ENCODE measurements at regions not wholly inside any gene's neighbourhood (a gene's known extent, or its start where the extent isn't known, plus 50 kb on each side); places are given as distances from the start of the nearest gene placed in this dataset.

DNA sequence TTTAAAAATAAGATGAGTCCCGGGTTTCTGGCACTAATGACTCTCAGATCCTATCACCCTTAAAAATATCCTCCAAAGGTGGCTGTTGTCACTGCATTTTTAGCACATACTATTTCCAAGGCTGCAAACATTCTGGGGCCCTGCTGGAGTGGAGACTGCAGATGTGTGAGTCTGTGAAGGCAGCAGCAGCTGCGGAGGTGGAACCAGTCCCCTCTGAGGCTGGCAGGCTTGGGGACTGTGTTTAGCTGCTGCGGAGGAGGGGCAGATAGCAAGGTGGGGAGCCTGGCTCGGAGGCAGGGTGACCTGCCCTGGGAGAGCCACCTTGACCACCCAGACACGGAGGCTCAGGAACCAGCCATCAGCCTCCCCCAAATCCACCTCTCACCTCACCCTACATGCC is 77.0 kb downstream of the C5orf15 start:
- Histone ChIP-seq H3K27ac (ENCODE audit: low read depth, low read length, poor library complexity, severe bottlenecking) (no peak overlapping the region), H3K79me2 (ENCODE audit: insufficient read depth, low read length) (no peaks in the 10 kb centered on the region), H2AFZ (ENCODE audit: low read length) (no peak overlapping the region), H3K4me3 (ENCODE audit: low read depth, low read length, poor library complexity, severe bottlenecking) (no peak overlapping the region), H3K36me3 (ENCODE audit: insufficient read depth, low read length) (no peaks in the 10 kb centered on the region), H3K9me2 (ENCODE audit: low read depth, low read length) (no peaks in the 10 kb centered on the region), H3K27me3 (ENCODE audit: insufficient read depth, low read length) (no peaks in the 10 kb centered on the region), H3F3A (ENCODE audit: insufficient read depth, low read length) (no peaks in the 10 kb centered on the region), H3K4me1 (ENCODE audit: insufficient read depth, low read length, severe bottlenecking) (no peaks in the 10 kb centered on the region), H3K9ac (ENCODE audit: low read length) (no peak overlapping the region), H3K9me3 (ENCODE audit: low read length) (no peaks in the 10 kb centered on the region), H4K20me1 (ENCODE audit: insufficient read depth, low read length) (no peaks in the 10 kb centered on the region), H3K4me2 (ENCODE audit: low read length) (no peak overlapping the region)
- TF ChIP-seq CTCF (IDR thresholded peaks at IDR 0.05; ENCODE audit: low read length) (no peak), EZH2 (IDR thresholded peaks at IDR 0.05; ENCODE audit: borderline replicate concordance, low read length) (no peak)

GRCh38 chr5:133890776-133891280 is 77.6 kb downstream of the C5orf15 start:
- H3F3A ChIP-seq (ENCODE audit: insufficient read depth, low read length) = no peaks in the 10 kb centered on the region
- no peaks in the 10 kb centered on the region for H3K9me3 ChIP-seq (ENCODE audit: low read length)
- H3K9me2 ChIP-seq (ENCODE audit: low read depth, low read length) = no peaks in the 10 kb centered on the region
- H3K27me3 ChIP-seq (ENCODE audit: insufficient read depth, low read length) = no peaks in the 10 kb centered on the region
- no peak overlapping the region for H3K4me3 ChIP-seq (ENCODE audit: low read depth, low read length, poor library complexity, severe bottlenecking)
- no peaks in the 10 kb centered on the region for H4K20me1 ChIP-seq (ENCODE audit: insufficient read depth, low read length)
- no peaks in the 10 kb centered on the region for H3K36me3 ChIP-seq (ENCODE audit: insufficient read depth, low read length)
- H3K27ac ChIP-seq (ENCODE audit: low read depth, low read length, poor library complexity, severe bottlenecking) = no peak overlapping the region
- TF ChIP-seq CTCF (IDR thresholded peaks at IDR 0.05; ENCODE audit: low read length) (no peak), EZH2 (IDR thresholded peaks at IDR 0.05; ENCODE audit: borderline replicate concordance, low read length) (no peak)
- no peak overlapping the region for H3K9ac ChIP-seq (ENCODE audit: low read length)
- no peaks in the 10 kb centered on the region for H3K79me2 ChIP-seq (ENCODE audit: insufficient read depth, low read length)
- H3K4me1 ChIP-seq (ENCODE audit: insufficient read depth, low read length, severe bottlenecking) = no peaks in the 10 kb centered on the region
- H3K4me2 ChIP-seq (ENCODE audit: low read length) = no peak overlapping the region
- no peak overlapping the region for H2AFZ ChIP-seq (ENCODE audit: low read length)

DNA sequence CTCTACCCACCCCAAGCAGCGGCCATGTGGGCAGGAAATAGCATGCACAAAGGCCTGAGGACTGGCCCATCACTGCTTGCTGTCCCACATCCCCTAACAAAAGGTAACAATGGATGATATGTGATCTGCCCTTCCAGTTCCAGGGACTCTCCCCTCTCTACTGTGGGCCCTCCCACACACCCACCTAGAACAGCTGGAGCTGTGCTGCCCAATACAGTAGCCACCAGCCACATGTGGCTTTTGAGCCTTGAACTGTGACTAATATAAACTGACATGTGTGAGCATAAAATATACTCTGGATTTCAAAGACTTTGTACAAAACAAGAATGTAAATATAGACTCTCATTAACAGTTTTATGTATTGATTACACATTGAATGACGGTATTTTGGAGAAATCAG is 78.1 kb downstream of the C5orf15 start:
- Histone ChIP-seq H2AFZ (ENCODE audit: low read length) (no peak overlapping the region), H3K4me1 (ENCODE audit: insufficient read depth, low read length, severe bottlenecking) (no peaks in the 10 kb centered on the region), H3K27me3 (ENCODE audit: insufficient read depth, low read length) (no peaks in the 10 kb centered on the region), H3K79me2 (ENCODE audit: insufficient read depth, low read length) (no peaks in the 10 kb centered on the region), H3K4me2 (ENCODE audit: low read length) (no peak overlapping the region), H4K20me1 (ENCODE audit: insufficient read depth, low read length) (no peaks in the 10 kb centered on the region), H3K9me2 (ENCODE audit: low read depth, low read length) (no peaks in the 10 kb centered on the region), H3K9ac (ENCODE audit: low read length) (no peak overlapping the region), H3K4me3 (ENCODE audit: low read depth, low read length, poor library complexity, severe bottlenecking) (no peak overlapping the region), H3K27ac (ENCODE audit: low read depth, low read length, poor library complexity, severe bottlenecking) (no peak overlapping the region), H3F3A (ENCODE audit: insufficient read depth, low read length) (no peaks in the 10 kb centered on the region), H3K36me3 (ENCODE audit: insufficient read depth, low read length) (no peaks in the 10 kb centered on the region), H3K9me3 (ENCODE audit: low read length) (no peaks in the 10 kb centered on the region)
- TF ChIP-seq EZH2 (IDR thresholded peaks at IDR 0.05; ENCODE audit: borderline replicate concordance, low read length) (no peak), CTCF (IDR thresholded peaks at IDR 0.05; ENCODE audit: low read length) (no peak)

Data from OCI-LY1 (cell line).